Activated CD8-positive, alpha-beta memory T cell treated with anti-CD3 and anti-CD28 coated beads, Interleukin-2, amount 50 U/mL, for 24 hours (primary cell): ENCODE measurements at regions not wholly inside any gene's neighbourhood (a gene's known extent, or its start where the extent isn't known, plus 50 kb on each side); places are given as distances from the start of the nearest gene placed in this dataset.

ENCODE experiments used
- DNase-seq: peaks from one replicate; pipeline ENCODE4 v3.0.0-alpha.2; 2020; ENCODE audit errors: extremely low read depth

DNA sequence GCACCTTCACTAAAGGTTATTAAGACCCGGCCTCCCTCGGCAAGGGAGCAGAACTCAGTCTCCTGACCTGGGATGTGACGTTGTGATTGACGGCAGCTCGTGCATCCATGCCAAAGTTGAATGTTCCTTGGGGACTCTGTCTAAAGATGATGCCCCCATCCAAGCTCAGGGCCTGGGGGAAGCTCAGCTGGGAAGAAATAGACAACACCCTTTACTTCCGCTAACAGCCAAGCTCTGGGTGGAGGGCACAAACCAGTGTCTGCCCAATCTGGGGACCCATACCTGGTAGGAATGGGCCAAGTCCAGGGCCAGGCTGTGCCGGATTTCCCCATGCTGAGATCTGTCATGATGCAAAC, 95.4 kb downstream of the RMI2 start:
- no peak for DNase-seq

DNA sequence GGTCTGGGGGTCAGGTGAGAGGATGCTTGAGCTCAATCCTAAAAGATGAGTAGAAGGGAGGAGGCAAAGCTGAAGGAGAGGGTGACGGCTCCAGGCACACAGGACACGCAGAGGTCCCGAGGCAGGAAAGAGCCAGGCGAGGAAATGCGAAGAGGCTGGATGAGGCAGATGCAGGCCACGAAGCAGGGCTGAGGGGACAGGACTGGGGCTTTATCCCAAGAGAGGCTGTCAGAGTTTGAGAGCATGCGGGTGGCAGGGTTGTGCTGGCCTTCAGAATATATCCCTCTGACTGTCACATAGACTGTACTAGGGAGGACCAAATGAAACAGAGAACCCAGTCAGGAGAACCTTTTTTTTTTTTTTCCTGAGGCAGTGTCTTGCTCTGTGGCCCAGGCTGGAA, 100.2 kb downstream of the RMI2 start:
- DNase-seq: no peak

DNA sequence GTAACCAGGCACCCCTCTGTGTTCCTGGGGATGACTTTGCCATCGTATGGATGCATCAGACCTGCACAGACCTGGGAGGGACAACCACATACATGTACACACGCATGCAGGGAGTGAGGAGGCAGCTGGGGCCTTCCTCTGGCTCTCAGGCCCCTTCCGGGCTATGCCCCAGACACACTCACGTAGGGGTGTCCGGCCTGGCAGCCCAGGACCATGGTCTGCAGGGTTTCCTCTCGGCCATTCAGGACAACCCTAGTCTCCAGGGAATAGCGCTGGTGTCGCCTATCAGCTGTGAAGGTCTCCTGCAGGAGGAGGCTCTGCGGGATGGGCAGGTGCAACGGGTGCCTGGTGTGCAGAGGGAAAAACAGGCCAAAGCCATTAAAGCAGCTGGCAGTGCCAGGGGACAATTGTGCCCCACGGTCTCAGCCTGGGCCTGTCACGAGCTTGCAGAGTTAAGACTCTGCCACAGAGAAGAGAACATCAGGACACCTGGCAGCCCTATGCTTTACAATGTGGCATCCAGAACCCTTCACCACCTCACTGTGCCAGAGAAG, 101.4 kb downstream of the RMI2 start:
- no peak for DNase-seq

DNA sequence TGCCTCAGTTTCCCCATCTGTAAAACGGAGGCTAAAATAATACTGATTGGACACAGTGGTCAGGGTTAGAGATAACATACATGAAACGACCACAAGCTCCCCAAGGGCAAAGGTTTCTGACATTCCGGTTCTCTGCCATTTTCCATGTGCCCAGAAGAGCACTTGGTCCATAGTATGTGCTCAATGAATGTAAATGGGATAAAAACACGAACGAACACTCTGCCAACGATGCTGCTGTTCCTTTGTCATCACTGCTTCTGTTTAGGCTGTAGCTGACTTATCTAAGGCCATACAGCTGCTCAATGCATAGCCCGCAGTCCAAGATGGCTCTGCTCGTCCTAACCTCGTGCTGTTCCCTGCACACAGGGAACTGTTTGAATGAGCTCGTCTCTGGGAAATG, 102.0 kb downstream of the RMI2 start:
- DNase-seq: no peak

DNA sequence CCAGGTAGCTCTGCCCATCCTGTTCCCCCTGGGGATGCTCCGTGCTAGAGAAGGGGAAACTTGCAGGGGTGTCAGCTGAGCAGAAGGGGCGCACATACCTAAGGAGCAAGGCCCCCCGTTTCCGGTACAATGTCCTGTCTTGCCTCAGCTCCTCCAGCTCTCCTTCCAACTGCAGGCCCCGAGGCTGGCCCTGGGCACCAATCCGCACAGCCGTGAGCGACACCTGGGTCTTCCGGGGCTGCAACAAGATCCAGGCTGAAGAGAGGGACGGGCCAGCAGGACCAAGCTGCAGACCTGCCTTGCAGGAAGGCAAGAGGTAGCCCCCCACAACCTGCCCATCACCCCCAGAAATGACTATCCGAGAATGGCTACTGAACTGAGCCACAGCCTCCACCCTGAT, 102.6 kb downstream of the RMI2 start:
- no peak for DNase-seq

DNA sequence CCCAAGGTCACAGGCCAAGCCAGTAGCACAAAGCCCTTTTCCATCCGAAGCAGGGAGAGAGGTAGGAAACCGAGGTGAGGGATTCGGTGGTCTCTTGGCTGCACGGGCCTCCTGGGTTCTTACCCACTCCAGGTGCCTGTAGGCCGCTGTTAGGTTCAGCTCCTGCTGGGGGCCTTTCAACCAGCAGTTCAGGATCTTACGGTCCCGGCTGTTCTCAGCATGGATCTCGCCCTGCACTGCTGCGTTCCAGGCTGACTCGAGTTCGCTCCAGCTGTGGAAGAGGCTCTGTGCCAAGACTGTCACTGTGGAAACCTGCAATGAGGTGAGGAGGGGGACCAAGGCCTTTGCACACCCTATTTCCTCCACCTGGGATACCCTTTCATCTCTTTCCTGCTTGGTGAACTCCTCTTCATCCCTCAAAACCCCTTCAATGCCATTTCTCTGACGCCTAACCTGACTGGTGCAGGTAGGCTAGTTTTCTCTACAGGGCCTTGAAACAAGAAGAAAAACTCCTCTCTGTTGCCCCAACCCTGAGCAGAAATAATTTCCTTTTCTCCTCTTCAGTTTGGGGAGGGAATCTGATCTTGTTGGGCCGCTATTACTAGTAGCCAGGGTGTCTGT, 103.6 kb downstream of the RMI2 start:
- DNase-seq: no peak

DNA sequence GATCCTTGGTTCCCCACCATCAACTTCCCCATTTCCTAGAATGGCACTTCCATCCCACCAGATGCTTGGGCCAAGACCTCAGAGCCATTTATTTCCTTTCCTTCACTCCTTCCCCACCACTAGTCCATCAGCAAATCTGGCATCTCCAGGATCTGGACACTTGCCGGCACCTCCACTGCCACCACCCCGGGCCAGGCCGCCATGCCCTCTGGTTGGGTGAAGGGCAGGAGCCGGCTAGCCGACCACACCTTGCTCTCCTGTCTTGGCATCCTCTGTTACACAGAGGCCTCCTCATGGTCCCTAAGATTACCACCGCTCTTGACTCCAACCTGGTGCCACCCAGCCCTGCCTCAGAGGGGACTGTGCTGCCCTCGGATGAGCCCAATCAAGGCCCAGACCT, 104.5 kb downstream of the RMI2 start:
- DNase-seq: no peak

DNA sequence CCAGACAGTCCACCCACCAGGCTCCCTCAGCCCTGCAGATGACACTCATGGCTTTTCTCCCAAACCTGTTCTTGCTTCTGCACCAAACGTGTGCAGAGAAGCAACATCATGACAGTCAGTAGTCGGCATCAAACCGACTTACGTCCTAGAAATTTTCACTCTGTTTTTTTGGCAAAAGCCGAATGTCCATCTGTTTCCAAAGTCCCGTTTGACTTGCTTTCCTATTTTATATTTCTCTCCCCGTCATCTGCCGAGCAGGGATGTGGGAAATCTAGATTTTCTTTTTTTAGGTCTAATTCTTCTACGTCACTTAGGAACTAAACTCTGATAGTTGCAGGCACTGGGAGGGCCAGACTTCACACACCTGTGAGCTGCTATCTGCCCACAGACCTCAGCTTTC, 104.9 kb downstream of the RMI2 start:
- DNase-seq: no peak

DNA sequence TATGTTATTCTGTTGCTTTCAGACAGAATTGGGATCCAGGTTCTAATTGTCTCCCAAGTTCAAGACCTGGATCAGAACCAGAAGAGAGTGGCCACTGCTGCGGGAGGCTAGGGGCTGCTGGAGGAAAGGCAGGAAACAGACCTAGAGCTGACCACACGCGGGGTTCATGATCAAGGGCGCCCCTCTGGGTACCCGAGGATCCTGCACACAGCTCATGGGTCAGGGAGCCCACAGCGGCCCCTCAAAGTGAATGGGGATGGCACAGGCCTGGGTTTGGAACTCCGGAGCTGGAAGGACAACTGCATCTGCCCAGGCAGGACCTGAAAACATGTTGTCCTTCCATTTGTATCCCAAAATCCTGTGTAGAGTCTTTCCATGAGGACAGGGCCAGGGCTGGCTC, 107.0 kb downstream of the RMI2 start:
- no peak for DNase-seq

DNA sequence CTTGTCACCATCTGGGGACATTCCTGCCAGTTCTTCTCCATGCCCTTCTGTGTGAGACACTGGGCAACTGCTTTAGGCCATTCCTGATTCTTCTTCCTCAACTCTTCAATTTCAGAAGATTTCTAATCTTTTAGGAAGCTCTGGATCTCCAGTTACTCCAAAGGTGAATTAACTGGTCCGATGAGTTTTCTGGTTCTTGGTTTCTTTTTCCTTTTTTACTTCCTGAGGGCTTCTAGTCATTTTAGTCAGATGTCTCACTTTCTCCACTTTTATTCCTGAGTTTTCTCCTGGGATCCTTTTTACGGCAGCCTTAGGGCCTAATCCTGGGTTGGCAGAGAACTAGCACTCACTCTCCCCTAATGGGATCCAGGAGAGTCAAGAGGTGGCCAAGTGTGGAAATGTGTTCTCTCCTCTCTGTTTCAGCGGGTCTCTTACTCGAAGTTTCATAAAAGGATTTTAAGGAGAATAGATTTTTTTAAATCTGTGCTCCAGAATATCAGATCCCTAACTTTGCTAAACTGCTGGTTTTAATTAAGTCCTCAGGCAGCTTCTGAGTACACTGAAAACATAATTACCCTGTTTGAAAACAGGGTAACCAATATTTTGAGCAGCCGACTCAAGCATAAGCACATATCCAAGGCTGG, 107.6 kb downstream of the RMI2 start:
- DNase-seq: no peak

DNA sequence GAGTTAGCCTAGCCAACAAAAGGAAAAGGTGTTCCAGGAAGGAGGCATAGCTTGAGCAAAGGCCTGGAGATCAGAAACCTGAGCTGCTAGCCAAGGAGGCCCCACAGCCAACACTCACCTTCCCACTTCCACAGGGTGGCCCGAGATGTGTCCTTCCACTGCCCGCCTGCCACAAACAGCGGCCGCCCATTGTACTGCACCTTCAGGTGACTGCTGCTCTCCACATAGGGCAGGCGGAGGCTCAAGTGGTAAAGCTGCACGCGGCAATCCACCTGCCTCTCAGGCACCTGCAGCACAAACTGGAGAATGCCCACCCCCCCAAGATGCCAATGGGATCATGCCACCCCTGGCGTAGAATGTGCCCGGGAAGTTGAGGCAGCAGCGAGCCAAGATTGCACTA, 111.5 kb downstream of the RMI2 start:
- DNase-seq: no peak

DNA sequence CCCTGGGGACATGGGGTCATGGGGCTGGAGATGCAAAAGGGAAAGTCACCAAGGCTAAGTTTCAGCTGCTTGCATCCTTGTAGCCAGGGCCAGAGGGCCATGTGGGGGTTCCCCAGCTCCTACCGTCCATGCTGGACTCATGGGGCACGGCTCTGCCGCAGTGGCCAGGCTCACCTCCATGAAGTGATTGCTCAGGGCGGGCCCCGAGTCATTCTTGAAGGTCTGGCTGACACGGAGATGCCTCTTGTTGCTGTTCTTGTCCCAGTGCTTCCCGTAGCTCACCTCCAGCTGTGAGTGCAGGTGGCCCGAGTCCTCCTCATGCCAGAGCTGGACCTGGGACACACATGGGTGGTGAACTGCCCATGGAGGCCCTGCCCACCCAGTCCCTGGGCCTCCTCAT, 114.5 kb downstream of the RMI2 start:
- no peak for DNase-seq

DNA sequence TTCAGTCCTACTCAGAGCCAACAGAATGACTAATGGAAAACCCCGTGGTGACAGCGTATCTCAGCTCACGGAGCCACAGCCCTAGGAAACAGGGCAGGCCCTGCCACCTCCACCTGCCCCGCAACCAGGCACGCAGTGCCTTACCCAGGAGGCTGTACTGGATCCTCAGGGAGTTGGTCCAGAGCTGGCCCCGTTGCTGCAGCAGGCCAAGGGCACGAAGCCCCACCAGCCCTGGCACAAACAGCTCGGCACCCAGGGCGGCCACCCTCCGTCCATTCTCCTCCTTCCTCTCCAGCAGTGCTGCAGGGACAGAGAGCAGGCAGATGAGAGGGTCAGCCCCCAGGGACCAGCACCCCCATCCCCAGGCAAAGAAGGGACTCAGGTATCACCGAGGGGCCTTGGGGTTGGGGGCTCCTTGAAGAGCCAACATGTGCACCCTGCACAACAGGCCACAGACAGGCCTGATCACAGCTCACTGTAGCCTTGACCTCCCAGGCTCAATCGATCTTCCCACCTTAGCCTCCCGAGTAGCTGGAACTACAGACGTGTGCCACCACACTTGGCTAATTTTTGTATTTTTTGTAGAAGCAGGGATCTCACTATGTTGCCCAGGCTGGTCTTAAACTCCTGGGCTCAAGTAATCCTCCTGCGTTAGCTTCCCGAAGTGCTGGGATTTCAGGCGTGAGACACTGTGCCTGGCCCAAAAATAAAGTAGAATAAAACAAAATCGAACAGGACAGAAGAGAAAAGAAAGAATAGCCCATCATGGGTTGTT, 115.7 kb downstream of the RMI2 start:
- DNase-seq: no peak

DNA sequence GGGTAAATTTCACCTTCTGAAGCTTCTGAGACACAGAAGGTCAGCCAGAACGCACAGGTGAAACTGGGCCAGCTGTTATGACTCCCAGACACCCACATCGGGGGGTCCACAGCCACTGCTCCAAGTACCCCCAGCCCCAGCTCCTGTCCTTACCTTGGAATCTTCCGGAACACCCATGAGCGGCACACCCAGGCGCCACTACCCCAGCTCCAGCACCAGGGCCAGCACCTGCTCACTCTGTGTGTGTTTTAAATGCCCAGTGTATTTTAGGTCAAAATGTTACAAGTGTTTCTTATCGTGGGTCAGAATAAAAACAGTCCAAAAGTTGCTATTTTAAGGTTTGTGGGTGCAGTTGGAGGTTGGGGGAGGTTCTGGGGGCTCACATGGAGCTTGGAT, 116.3 kb downstream of the RMI2 start:
- no peak for DNase-seq

DNA sequence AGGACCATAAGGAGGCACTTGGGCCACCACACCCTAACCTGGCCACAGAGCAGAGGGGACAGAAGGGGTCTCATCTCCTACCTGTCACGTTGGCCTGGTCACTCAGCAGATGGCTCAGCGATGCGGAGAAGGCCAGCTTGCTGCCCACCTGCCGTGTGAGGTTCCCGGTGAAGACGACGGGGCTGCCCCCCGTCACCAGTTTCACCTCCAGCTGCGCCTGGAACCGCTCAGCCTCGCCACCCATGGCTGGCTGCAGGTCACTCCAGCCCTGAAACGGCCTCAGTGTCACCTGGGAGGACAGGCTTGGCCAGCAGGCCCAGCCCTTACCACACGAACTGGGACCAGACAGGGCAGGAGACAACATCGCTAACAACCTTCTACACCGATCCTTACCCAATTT, 116.8 kb downstream of the RMI2 start:
- no peak for DNase-seq

DNA sequence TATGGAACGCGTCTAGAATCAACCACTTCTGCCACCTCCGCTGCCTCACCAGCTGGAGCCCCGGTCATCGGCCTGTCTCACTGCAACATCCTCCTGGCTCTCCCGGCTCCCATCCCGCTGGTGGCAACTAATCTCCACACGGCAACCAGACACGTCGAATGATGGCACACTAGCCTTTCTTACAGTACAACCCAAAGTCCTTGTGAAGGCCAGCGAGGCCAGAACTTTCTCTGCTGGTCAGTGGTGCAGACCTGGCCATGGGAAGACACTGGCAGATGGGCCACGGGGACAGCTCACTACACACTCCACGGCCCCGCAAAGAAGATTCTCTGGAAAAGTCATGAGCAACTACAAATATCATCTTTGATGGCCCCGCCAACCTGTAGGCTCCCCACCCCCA, 117.6 kb downstream of the RMI2 start:
- DNase-seq: no peak

DNA sequence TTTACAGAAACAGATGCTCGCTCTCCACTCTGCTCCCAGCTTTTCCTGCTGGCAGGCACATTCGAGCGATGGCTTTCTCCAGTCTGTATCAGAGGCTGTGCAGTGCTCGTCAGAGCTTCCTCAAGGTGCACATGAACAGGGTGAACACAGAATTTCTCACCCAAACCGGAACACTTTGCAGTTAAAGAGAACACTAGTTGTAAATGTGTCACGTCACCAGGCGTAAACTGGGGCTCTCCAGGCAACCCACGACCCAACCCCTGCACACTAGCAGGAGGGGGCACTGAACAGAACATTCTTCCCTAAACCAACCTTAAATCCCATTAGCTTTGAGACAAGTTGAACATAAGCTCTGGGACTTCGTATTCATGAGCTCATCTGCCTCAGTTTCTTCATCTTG, 119.0 kb downstream of the RMI2 start:
- DNase-seq: no peak

DNA sequence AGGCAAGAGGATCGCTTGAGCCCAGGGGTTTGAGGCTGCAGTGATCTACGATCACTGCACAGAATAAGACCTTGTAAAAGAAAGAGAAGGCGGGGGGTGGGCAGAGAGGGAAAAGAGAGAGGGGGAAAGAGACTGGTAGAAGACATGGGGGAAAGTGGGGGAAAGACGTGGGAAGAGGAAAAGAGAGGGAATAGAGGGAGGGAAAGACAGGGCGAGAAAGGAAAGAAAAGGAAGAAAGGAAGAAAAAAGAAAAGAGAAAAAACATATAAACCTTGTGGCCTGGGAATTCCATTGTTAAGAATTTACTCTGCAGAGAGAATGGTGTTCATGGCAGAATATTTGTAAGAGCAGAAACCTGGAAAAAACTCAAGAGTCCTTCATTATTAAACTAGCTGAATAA, 120.4 kb downstream of the RMI2 start:
- DNase-seq: no peak

DNA sequence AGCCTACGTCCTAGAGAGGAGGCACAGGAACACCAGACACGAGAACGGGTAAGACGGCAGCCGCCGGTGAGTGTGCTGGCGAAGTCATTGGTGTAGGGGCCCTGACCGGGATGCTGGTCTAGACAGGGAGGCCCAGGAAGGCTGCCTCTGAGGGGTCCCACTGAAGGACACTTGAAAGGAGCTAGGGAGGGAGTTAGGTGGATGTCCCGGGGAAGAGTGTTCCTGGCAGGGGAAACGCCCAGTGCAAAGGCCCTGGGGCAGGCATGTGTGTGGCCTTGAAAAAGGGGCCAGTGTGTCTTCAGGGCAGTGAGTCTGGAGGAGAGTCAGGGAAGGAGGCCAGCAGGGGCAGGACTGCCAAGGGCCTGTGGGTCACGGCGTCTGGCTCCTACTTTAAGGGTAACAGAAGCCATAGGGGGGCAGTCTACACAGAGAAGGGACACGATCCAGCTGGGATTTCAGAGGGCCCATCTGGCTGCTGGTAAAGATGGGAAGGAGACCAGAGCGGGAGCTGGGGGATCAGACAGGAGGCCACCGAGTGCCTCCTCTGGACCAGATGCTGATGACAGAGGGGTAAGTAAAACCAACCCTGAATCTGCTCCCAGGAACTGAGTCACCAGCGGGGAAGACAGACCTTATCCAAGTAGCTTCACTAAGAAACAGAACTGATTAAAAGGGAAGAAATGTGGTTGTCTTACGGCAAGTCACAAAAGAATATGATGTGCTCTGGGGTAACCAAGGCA, 115.9 kb downstream of the LITAF start:
- no peak for DNase-seq

DNA sequence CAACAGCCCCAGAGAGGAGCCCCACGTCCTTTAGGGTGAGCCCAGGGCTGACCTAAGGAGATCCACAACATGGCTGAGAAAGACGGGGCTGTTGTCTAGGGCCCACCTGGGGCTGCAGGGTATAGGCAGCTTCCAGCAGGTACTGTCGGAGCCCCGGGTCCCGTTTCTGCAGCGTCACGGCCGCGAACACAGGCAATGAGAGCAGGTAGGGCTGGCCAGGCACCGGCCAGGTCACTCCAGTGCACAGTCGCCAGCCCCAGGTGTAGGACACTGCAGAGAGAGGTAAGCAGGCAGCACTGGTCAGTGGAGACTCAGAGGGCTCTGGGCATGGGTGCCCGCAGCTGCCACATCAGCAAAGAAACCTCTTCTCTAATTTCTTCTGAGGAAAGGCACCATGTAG, 115.2 kb downstream of the LITAF start:
- DNase-seq: no peak

DNA sequence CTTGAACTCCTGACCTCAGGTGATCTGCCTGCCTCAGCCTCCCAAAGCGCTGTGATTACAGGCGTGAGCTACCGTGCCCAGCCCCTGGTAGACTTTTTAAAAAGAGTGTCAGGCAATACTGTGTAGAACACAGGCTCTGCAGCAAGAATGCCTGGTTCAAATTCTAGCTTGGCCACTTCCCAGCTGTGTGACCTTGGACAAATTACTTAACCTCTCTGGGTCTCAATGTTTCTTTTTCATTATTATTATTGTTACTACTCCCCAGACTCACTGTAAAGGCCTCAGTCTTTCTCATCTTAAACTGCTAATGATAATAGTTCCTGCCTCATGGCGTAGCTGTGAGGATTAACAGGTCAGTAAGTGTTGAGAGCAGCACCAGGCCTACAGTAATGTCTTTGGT, 114.3 kb downstream of the LITAF start:
- DNase-seq: no peak

DNA sequence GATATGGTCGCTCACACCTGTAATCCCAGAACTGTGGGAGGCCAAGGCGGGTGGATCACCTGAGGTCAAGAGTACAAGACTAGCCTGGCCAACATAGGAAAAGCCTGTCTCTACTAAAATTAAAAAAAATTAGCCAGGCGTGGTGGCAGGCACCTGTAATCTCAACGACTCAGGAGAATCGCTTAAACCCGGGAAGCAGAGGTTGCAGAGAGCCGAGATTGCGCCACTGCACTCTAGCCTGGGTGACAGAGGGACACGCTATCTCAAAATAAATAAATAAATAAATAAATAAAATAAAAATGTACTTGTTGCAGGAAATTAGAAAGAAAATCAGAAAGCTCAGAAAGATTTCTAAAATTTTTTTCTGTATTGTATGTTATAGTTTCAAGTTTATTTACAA, 113.9 kb downstream of the LITAF start:
- no peak for DNase-seq

DNA sequence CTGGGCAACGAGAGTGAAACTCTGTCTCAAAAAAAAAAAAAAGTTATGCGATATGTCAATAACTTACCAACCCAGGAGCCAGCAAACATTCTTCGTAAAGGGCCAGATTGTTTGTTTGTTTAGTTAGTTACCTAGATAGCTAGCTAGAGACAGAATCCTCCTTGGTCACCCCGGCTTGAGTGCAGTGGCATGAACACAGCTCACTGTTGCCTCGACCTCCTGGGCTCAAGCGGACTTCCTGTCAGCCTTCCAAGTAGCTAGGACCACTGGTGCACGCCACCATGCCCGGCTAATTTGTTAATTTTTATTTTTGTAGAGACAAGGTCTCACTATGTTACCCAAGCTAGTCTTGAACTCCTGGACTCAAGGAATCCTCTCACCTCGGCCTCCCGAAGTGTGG, 113.0 kb downstream of the LITAF start:
- DNase-seq: no peak
